HG02981 (cell line): ENCODE measurements at regions not wholly inside any gene's neighbourhood (a gene's known extent, or its start where the extent isn't known, plus 50 kb on each side); places are given as distances from the start of the nearest gene placed in this dataset.
"Not testable (repeated sequence)": the region's sequence is repeated elsewhere in the genome, so short reads cannot be mapped to it uniquely, and the experiment has no call there.

Experiments
- ATAC-seq: cut with Tn5 transposase; IDR thresholded peaks from one replicate; pipeline ENCODE4 v1.9.1; 2021; ENCODE audit warnings: mild to moderate bottlenecking, moderate library complexity; ENCODE audit not compliant: unreplicated experiment

GRCh38 chr14:40072175-40072574, 639.9 kb upstream of the FBXO33 start:
- ATAC-seq: no peak

GRCh38 chr14:40058901-40059897, 627.0 kb upstream of the FBXO33 start:
- ATAC-seq: peak; percentile 61

DNA sequence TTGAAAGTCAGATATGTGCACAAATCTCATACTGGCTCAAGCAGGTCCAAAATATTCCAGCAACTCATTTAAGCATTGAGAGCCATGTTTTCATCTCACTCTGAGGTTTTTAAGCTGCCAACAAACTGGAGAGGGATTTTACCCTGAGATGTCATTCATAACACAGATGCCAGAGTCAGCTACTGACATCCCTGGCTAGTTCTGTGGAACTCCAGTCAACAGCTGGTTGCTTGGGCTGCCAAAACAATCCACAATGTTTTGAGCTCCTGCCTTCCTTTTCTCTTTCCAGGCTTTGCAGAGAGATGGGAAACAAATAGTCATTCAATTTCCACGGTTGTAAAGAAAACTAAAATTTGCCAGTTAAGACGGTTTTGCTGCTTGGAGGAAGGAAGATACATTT, 621.2 kb upstream of the FBXO33 start:
- ATAC-seq: no peak

DNA sequence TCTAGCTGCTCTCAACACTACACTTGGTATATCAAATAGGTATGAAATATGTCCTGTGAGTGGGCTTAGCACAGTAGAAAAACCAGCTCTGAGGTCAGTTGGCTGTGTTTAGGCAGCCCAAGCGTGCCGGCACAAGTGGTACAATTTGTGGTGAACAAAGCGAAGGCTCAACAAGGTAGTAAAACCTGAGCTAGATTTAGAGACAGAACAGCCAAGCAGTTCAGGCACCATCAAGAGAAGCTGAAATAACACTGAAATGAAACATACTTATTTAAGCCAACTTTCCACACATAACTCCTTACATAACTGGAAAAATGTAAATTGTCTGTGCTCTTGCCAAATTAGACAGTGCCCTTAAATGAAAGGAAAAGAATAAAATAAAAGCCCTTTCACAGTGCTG, 596.8 kb upstream of the FBXO33 start:
- no peak for ATAC-seq

- no peak for ATAC-seq
These were observed 592.9 kb upstream of the FBXO33 start for GRCh38 chr14:40025101-40025500.

GRCh38 chr14:40010961-40011360, 578.7 kb upstream of the FBXO33 start:
- ATAC-seq: no peak

GRCh38 chr14:40009771-40010170, 577.5 kb upstream of the FBXO33 start:
- ATAC-seq: no peak

- not testable (repeated sequence) for ATAC-seq
These were observed 576.1 kb upstream of the FBXO33 start for GRCh38 chr14:40008345-40008744.

DNA sequence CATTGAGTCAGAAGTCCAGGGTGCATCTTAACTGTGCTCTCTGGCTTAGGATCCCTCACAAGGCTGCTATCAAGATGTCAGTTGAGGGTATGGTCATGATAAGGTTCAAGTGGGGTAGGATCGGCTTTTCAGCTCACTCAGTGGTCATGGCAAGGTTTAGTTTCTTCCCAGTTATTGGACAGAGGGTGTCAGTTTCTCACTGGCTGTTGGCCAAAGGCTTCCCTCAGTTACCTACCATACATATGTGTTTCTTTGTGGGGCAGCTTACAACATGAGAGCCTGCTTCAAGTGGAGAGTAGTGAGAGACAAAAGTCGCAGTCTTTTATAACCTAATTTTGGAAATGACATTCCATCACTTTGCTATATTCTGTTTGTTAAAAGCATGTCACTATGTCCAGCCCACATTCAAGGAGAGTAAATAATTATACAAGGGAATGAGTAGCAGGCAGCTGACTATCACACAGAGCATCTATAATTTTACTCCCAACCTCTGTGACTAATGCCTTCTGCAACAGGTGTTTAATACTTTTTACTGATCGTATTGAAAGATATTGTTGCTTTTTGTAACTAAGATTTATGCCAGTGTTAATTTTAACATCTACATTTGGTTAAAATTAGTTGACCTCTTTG, 572.8 kb upstream of the FBXO33 start:
- ATAC-seq: no peak

DNA sequence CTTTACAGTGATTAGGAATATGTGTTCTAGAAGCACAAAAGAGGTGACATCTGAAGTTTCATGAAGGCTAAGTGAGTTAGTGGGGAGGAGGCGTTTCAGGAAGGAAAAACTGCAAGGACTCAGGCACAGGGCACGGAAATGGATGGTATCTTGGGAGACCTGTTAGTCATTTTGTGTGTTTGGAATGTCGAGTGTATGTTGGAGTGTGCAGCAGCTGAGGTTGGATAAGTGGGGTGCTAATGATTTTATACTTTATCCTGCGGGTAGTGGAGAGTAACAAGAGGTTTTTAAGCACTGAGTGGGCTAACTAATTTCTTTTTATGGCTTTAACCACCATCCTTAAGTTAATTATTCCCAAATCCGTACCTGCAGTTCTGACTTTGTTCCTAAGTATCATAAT, 571.5 kb upstream of the FBXO33 start:
- ATAC-seq: no peak

GRCh38 chr14:39998854-39999253, 566.6 kb upstream of the FBXO33 start:
- ATAC-seq: no peak

DNA sequence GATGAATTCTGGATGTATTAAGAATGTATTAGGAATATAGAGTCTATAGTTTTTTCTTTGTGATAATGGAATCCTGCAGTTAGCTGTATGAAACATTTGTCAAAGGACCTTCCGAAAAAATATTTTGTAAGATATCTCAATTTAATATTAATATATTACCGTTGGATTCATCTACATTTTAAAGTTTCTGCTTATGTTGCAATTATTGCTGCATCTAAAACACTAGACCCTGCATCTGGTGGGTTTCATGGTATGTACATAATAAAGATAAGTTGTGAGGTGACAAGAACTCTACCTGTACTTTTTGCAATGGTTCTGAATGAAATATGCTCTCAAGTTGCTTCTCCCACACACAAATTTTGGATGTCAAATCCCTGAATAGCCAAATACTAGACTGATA, 565.9 kb upstream of the FBXO33 start:
- no peak for ATAC-seq

GRCh38 chr14:39991041-39991440, 558.8 kb upstream of the FBXO33 start:
- ATAC-seq: no peak

GRCh38 chr14:39988939-39989338, 556.7 kb upstream of the FBXO33 start:
- no peak for ATAC-seq

DNA sequence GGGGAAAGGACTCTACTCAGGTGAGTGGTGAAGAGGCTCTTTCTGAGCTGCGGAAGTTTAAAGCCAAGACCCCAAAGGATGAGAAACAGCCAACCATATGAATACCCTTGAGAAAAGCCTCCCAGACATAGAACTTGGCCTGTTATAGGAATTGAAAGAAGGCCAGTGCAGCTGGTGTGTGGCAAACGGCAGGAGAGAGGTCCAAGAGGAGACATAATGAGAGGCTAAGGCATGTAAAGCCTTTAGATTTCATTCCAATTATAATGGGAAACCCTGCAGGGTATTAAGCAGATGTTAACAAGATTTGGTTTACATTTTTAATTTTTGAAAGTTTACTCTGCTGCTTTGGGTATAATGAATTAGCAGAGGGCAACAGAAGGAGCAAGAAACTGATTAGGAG, 552.1 kb upstream of the FBXO33 start:
- no peak for ATAC-seq

GRCh38 chr14:39977198-39977597, 545.0 kb upstream of the FBXO33 start:
- ATAC-seq: no peak

DNA sequence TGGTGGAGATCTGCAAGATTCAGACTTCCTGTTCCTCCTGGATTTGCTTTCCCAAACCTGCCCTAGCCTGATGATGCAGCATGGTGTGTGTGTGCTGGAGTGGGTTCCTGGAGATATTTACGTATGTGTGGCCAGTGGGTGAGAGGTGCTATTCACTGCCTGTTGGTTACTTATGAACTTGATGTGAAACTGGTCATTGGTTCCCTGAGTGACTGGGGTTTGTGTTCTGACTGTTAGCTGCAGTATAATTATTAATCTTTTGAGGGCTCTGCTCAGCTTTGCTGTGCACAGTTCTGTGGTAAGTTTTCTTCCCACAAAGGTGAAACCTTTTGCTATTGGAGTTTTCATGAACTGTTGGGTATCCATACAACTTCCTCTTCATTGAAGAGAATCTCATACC, 541.8 kb upstream of the FBXO33 start:
- ATAC-seq: peak; percentile 98

DNA sequence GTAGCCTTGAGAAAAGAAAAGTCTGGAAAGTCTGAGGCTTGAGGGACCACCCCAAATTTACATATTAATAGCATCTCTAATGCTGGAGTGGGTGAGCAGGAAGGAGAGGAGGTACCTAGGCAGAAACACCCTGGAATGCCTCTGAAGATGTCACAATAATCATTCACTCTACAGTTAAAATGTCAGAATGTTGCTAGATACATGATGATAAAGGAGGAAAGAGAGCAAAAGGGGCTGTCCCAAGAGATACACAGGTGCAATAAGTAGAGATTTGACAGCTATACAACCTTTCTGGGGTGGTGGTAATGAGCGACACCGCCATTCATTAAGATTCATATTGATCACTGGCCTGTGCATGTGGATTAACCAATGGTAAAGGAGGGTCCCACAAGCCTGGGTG, 540.5 kb upstream of the FBXO33 start:
- ATAC-seq: no peak

DNA sequence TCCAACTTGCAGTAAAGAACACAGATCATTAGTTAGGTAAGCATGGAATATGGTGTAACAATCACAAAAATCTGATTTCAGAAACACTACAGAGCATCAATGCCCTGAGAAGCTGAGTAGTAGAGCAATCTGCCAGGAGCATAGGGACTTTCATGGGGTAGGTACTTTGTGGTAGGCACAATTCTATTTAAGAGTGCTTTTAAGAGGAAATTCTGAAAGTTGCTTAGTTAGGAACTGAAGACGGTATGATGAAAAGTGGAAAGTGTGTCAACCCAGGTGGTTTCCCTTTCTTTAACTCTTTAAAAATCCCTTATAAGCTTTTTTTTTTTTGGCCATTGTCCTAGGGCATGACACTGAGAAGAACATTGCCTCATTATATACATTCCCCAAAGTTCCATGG, 535.7 kb upstream of the FBXO33 start:
- ATAC-seq: no peak

- ATAC-seq: peak; percentile 77
These were observed 525.8 kb upstream of the FBXO33 start for GRCh38 chr14:39957987-39958386.

DNA sequence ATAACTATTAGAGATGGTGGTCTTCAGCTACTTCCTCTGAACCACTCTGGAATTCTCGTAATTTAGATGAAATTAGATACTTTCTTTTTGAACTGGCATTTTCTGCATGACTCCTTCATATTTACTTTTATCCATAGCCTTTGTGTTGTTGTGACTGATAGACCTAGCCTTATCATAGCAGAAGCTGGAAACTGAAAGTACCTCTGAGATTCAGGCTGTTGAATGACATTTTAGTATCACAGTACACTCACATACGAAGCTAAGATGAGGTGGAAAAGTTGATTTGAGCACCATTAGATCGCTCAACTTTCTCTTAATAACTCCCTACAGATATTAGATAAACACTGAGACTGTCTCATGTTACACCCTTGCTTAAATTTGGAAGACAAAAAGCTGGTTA, 525.1 kb upstream of the FBXO33 start:
- ATAC-seq: peak; percentile 65

GRCh38 chr14:39956372-39956771, 524.1 kb upstream of the FBXO33 start:
- no peak for ATAC-seq
